ENCODE measurements at regions not wholly inside any gene's neighbourhood (a gene's known extent, or its start where the extent isn't known, plus 50 kb on each side); places are given as distances from the start of the nearest gene placed in this dataset.
"Not testable (repeated sequence)": the region's sequence is repeated elsewhere in the genome, so short reads cannot be mapped to it uniquely, and the experiment has no call there.

DNA sequence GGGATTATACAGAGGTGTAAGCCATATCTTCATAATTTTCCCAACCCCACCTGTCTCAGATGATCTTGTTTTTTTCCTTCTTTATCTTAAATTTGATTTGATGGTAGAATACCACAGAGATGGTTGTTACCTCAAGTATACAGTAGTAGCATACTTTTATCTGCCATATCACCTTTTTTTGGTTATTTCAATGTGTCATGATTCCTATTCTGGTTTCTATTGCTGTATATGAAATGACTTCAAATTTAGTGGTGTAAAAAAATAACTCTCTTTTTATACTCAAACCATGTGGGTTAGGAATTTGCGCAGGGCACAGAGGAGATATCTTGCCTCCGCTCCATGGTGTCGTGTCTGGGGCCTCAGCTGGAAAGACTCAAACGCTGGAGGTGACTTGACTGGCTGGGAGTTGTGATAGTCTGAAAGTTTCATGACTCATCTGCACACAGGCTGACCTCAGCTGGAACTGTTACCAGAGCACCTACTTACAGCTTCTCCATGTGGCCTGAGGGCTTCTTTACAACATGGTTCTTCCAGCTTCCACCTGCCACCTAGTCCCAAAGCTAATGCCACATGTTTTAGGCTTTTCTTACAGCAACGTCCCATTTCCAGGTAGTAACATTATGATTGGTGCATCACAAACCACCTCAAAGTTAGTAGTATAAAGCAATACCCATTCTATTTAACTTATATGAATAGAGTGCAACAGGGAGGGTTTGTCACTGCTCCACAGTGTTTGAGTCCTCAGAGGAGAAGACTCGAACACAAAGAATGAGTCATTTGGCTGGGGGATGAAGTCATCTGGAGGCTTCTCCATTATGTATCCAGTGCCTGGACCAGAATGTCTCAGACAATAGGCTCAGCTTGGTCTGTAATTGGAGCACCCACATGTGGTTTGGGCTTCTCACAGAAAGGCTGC, 82.3 kb upstream of the XPO1 start:
- no peak for DNase-seq

DNA sequence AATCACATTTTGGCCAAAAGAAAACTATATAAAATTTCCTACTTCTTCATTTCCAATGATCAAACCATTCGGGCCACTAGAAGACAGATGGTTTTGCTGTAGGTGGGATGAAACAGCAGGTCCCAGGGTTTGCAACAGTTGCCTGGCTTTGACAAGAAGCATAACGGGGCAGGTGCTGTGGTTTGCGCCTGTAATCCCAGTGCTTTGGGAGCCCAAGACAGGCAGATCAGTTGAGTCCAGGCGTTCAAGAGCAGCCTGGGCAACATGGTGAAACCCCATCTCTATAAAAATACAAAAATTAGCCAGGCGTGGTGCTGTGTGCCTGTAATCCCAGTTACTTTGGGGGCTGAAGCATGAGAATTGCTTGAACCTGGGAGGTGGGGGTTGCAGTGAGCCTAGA, 81.4 kb upstream of the XPO1 start:
- no peak for DNase-seq

DNA sequence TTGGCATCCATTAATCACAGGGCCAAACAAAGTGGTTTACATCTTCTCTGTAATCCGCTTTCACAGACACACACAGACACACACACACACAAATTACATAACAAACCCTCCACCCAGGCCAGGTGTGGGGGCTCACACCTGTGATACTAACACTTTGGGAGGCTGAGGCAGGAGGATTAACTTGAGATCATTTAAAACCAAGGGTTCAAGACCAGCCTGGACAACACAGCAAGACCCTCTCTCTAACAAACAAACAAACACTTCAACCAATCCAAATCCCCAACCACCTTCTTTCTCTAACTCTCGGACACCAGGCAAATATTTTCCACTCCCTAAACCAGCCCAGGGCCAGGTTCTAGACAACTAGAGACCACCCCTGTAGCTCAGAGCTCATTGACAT, 79.5 kb upstream of the XPO1 start:
- DNase-seq: no peak

GRCh38 chr2:61605245-61605644, 67.1 kb upstream of the XPO1 start:
- DNase-seq: no peak

DNA sequence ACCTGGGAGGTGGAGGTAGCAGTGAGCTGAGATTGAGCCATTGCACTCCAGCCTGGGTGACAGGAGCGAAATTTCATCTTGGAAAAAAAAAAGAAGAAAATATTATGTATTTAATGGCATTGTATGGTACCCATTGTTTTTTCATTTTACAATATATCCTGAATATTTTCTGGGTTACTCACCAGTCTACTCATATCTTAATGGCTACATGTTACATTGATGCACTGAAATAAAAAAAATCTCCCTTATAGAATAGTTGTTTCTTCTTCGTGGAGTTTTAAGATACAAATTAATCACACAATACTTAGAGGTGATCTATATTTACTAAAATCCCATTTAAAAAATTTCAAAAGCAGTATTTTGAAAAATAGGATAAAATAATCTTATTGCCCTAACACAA, 66.3 kb upstream of the XPO1 start:
- no peak for DNase-seq

DNA sequence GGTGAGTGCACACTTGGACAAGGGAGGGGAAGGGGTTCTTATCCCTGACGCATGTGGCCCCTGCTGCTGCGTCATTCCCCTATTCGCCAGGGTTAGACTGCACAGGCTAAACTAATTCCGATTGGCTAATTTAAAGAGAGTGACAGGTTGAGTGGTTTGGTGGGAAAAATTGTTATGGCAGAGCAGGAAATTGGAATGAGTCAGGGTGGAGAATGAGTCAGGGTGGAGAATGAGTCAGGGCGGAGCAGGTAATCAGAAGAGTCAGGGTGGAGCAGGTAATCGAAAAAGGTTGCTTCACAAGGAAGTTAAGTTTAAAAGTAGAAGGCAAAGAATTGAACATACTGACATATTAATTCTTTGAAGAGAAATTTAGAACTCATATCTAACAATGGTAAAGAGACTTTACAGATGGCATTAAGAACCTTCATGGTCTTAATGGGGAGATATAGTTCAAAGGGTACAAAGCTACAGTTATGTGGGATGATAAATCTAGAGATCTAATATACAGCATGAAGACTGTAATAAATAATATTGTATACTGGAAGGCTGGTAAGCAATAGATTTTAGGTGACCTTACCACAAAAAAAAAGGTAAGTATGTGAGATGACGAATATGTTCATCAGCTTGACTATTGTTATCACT, 60.5 kb upstream of the XPO1 start:
- DNase-seq: not testable (repeated sequence)

- no peak for DNase-seq
These were observed 59.4 kb upstream of the XPO1 start for GRCh38 chr2:61597300-61598289.

- not testable (repeated sequence) for DNase-seq
These were observed 56.0 kb upstream of the XPO1 start for GRCh38 chr2:61594201-61594600.

DNA sequence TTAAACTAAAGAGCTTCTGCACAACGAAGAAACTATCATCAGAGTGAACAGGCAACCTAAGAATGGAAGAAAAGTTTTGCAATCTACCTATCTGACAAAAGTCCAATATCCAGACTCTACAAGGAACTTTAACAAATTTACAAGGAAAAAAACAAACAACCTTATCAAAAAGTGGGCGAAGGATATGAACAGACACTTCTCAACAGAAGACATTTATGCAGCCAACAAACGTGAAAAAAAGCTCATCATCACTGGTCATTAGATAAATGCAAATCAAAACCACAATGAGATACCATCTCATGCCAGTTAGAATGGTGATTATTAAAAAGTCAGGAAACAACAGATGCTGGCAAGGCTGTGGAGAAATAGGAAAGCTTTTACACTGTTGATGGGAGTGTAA, 55.5 kb upstream of the XPO1 start:
- not testable (repeated sequence) for DNase-seq

- no peak for DNase-seq
These were observed 52.1 kb upstream of the XPO1 start for GRCh38 chr2:61590214-61590613.

DNA sequence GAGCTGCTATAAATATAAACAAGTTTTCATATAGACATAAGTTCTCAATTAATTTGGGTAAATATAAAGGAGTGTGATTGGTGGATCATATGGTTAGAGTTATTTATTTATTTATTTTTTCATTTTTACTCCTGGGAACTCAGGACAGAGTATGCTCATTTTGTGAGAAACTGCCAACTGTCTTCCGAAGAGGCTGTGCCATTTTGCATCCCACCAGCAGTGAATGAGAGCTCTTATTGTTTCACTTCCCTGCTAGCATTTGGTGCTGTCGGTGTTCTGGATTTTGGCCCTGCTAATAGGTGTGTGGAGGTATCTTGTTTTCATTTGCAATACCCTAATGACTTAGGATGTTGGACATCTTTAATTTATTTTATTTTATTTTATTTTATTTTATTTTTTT, 50.4 kb upstream of the XPO1 start:
- DNase-seq: no peak
